ENCODE measurements at regions not wholly inside any gene's neighbourhood (a gene's known extent, or its start where the extent isn't known, plus 50 kb on each side); places are given as distances from the start of the nearest gene placed in this dataset.

DNA sequence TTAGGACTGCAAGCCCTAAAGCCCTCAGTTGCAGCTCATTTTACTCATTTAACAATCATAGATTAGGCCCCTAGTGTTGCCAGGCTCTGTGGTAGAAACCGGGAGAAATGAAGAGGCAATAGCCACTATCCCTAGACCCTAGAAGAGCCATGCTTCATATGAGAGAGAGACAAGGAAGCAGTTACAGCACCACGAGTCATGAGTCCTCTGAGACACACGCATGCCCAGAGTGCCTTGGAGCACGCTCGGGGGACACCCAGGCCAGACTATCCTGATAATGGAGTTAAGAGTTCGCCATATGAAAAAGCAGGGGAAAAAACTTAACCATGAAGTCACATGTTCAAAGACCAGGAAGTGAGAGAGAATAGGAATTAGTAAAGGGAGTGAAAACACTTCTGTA, 321.5 kb upstream of the PKDCC start:
- DNase-seq, result no peak

DNA sequence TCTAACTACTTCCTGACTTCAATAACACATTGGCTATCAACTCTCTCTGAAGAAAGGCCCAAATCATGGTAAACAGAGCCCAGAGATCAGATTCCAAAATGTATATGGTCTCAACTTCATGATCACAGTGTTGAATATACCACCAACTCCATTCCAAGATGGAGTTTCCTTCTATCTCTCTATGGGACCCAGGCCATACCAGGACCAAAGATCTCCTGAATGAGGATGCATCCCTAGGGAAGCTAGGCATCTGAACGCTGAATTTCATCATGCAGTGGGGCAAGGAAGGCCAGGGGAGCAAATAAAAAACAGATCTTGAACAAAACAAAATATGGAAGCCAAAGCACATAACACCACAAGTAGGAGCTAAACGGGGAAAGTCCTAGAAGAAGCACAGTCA, 320.7 kb upstream of the PKDCC start:
- DNase-seq, result no peak

DNA sequence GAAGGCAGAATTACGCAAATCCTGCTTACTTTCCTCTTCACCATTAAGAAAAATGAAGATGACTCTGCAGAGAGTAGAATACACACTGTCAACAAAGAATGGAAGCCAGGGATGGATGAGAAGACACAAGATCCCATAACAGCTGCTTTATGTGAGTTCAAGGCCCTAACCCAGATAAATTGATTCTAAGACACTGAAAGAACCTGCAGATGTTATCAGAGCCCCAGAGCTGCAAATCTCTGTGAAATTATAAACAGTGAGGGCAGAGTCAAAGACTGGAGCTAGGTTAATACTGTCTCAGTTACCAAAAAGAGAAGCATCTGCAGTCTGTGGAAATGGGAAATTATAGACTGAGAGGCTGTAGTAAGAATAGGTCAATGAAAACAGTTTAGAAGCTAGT, 320.1 kb upstream of the PKDCC start:
- DNase-seq, result no peak

DNA sequence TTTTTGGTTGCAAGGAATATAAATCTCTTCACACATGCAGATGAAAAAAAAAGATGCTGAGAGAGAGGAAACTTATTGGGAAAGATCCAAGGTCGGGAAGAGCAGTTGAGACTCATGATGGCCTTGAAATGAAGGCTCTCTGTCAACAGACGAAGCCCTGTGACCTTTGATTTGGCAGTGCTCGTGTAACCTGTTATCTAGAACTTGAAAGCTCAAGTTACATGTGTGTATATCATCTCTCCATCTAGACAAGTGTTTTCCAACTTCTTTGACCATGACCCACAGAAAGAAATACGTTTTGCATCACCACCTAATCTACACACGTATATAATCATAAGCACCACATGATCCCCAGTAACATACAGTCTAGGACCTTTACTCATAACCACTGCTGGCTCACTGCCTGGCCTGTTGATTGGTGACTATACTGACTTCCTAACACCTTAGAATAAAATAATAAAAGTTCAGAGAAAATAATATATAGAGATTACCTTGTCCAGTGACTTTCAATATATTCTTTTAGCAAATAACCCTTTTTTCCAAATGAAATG, 319.0 kb upstream of the PKDCC start:
- DNase-seq, result no peak

- DNase-seq, result no peak
Observed at GRCh38 chr2:41729800-41730364, 317.9 kb upstream of the PKDCC start.

DNA sequence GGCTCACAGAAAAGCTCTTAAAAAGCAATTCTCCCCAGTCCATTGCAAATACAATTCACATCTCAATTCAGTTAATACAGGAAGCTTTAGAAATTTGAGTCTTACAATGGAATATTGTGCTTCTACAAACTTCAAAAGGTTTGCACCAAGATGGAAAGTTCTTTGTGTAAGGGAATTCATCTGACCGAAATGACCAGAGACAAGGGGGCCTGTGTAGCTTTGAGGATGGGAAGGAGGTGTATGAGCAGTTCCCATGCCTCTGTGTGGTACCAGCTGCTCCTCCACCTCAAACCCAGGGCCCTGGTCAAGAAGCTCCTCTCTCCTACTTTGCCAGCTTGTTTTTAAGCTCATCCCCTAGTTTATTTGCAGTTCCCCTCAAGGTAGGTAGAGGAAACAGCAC, 312.8 kb upstream of the PKDCC start:
- DNase-seq, result no peak

GRCh38 chr2:41735476-41735875, 312.3 kb upstream of the PKDCC start:
- no peak for DNase-seq

- no peak for DNase-seq
Observed at GRCh38 chr2:41736105-41736567, 311.7 kb upstream of the PKDCC start.

DNA sequence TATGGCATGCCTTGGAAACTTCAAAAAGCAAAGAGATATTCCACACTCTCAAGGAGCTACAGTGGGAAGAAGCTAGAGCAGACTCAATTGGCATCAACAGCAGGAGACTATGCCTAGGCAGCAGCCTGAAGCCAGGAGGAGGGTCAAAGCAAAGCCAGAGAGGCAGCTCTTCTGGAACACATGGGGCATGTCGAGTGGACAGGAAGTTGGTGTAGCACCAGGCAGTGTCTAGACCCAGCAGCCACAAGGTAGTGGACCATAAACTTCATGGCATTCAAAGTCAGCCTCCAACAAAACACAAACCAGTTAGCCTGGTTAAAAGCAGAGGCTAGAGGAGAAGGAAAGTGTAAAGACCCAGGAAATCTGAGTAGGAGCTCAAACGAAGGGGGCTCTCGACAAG, 311.2 kb upstream of the PKDCC start:
- no peak for DNase-seq

DNA sequence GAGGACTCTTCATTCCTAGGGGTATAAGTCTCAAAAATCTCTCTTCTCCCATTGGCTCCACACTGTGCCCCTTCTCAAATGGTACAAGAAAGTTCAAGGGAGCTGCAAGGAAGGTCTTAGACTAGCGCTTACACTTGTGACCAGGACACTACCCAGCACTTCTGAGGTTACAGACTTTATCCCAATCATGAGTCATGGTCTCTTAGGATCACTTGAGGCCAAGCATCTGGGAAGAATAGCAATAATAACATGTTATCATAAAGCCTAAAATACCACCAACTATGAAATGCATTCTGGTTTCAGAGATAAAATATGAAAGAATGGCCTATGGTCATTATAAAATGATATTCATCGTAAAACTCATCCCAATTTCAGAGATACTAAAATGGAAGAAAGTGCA, 309.9 kb upstream of the PKDCC start:
- no peak for DNase-seq

DNA sequence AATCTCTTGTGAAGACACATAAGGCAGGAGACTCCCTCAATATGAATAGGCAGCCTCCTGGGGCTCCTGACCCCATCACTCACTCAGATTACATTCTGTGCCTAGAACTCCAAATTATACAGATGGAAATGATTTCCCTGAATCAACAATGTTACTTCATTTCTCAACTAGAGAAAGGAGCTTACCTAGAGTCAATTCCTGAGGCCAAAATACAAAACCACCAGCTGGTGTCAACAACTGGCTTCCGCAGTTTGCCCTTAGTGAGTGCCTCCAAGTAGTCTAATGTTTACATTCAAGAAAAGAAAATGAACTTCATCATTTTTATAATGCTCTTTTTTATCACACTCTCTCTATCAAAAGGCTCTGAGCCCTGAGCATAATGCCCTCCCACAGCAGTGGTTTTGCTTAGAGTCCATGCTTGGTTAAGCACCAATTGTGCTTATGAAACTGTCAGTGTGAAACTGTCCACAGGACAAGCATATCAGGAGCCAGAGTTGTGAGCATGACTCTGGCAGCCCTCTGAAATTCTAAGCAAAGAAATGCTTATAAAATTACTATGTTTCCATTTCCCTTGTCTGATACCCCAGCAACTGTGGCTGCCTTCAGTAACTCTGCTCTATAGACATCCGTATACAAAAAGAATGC, 305.7 kb upstream of the PKDCC start:
- no peak for DNase-seq

DNA sequence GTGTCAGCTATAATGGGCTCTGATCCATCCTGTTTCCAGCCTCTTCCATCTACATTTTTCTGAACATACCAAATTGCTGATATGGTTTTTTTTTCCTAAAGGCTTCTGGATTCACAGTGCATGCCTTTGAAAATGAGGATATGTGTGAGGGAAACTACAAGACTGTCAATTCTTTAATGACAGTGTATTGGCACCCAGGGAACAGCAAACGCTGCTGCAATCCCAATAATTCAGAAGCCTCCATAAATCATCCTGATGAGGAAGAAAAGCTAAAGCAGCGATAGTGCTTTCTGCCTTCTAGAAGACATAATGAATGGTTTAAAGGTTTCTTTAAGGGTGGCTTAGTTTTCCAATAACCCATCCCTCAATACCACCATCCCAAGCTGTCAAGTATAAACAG, 304.5 kb upstream of the PKDCC start:
- no peak for DNase-seq

GRCh38 chr2:41750829-41751228, 297.0 kb upstream of the PKDCC start:
- no peak for DNase-seq

DNA sequence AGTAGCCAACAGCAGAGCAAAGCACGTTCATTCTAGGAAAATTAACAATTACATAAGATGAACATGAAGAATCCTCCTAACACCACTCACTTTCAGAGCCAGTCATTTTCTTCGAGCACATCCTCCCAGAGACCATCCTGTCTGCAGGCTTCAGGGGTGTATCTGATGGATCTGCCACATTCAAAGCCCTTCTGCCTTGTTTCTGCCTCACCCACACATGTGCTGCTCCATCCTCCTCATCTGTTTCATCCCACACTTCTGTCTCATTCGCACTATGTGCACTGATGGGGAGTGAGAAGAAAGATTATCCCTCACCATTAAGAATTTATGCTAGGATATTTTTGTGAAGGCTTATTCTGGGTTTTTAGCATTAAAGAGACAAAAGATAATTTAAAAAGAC, 287.9 kb upstream of the PKDCC start:
- DNase-seq, result no peak

- DNase-seq, result no peak
Observed at GRCh38 chr2:41763141-41763540, 284.7 kb upstream of the PKDCC start.

GRCh38 chr2:41764131-41764530, 283.7 kb upstream of the PKDCC start:
- DNase-seq, result no peak

DNA sequence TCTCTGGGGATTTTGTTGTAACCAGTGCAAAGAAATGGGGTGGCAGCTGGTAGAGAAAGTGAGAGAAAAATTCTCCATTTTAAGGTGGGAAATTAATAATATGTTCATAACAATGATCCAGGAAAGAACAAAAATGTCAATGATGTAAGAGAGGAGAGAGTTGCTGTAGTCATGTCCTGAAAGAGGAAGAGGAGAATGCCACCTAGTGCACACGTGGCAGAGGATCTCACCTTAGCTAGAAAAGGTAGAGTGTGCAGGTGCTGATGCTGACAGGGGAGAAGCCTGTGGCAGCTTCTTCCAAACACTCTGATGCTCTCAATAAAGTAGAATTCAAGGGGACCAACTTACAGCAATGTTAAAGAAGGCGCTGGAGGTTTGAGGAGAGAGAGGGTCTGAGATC, 282.9 kb upstream of the PKDCC start:
- no peak for DNase-seq

DNA sequence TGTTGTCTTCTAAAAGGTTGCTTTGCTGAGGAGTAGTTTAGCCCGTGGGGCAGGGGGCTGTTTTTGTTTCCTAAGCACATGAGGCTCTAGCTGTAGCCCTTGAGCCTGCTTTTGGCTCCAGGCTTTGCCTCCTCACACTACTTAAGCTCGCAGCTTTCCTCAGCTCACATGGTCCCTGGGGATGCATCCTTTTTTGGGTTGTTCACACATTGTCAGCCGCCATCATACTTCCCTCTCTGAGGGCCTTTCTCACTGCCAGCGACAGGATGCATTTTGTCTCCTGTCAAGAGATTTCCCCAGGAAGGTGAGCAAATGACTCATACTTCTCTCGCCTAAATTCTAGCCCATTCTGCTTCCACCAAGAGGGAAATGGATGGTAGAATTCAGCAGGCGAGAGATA, 279.5 kb upstream of the PKDCC start:
- no peak for DNase-seq

- DNase-seq, result no peak
Observed at GRCh38 chr2:41771710-41772109, 276.1 kb upstream of the PKDCC start.

DNA sequence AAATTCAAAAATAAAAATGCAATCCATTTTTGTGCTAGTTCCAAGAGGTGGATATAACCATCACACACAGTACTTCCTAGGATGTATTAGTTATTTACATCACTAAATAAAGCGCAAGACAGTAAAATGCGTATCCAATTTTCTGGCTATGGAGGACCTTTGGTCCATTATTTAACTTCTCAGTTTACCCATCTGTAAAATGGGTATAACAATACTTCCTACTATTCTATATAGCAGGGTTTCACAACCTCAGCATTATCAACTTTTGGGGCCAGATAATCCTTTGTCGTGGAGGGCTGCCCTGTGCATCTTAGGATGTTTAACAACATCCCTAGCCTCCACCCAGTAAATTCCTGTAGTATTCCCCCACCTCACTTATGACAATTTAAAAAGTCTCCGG, 275.1 kb upstream of the PKDCC start:
- no peak for DNase-seq

DNA sequence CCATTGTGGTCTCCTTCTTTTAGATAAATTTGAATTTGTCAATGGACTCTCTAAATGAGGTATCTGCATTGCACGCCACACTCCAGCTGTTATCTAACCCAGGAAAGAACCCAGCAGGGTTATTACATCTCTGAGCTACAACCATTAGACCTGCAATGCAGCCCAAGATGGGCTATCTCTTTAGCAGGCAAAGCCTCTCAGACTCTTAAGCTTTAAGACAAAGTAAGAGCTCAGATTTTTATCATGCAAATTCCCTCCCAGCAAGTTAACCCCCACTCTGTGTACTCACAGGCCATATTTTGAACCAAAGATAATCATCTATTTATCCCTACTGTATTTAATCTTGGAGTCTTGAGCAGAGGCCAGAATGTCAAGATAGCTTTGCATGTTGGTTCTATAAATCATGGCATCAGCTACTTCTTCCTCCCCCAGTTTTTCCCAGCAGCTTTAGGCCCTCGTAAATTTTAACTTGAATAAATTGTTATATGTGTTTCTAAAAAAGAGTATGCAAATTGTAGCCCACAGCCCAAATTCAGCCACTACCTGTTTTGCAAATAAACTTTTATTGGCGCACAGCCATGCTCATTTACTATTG, 273.7 kb upstream of the PKDCC start:
- DNase-seq, result no peak

GRCh38 chr2:41775366-41776025, 272.3 kb upstream of the PKDCC start:
- no peak for DNase-seq

- DNase-seq, result no peak
Observed at GRCh38 chr2:41779888-41780287, 267.9 kb upstream of the PKDCC start.
